PC-3 (cell line): ENCODE measurements at regions not wholly inside any gene's neighbourhood (a gene's known extent, or its start where the extent isn't known, plus 50 kb on each side); places are given as distances from the start of the nearest gene placed in this dataset.

Experiments used
- EZH2 ChIP-seq: fragments of 300-600 bp; sonication (generic); IDR thresholded peaks from one replicate; pipeline ENCODE4 v1.6.1; 2017; ENCODE audit warnings: antibody characterized with exemption, mild to moderate bottlenecking, low read length; ENCODE audit not compliant: unreplicated experiment
- EZH2phosphoT487 ChIP-seq: fragments of 300-600 bp; sonication (generic); IDR thresholded peaks from 2 replicates; pipeline ENCODE4 v1.6.1; 2018; ENCODE audit warnings: mild to moderate bottlenecking, antibody characterized with exemption, low read length, borderline replicate concordance
- TF ChIP-seq, protein P1 (sequence below): fragments of 300-600 bp; sonication (generic); conservative IDR thresholded peaks from 2 replicates; pipeline ENCODE4 v1.5.1; 2017; ENCODE audit warnings: antibody characterized with exemption, low read depth, mild to moderate bottlenecking, low read length

DNA sequence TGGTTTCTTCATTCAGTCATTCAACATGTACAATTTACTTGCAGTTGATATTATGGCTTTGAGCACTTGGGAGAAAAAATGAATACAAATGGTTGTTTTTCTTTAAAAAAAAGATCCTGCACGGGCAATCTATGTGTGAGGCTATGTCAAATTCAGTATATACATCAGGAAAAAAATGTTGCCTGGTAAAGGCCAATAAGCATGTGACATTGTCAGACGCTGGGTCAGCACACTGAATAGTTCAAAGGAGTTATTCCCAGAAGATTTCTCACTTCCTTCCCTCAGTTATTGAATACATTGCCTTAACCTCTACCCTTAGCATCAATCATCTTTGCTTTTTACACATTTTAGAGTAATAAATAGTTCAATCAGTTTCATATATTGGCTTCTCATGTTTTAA lies 319.2 kb downstream of the NUAK1 start:
- TF ChIP-seq, protein P1, sequence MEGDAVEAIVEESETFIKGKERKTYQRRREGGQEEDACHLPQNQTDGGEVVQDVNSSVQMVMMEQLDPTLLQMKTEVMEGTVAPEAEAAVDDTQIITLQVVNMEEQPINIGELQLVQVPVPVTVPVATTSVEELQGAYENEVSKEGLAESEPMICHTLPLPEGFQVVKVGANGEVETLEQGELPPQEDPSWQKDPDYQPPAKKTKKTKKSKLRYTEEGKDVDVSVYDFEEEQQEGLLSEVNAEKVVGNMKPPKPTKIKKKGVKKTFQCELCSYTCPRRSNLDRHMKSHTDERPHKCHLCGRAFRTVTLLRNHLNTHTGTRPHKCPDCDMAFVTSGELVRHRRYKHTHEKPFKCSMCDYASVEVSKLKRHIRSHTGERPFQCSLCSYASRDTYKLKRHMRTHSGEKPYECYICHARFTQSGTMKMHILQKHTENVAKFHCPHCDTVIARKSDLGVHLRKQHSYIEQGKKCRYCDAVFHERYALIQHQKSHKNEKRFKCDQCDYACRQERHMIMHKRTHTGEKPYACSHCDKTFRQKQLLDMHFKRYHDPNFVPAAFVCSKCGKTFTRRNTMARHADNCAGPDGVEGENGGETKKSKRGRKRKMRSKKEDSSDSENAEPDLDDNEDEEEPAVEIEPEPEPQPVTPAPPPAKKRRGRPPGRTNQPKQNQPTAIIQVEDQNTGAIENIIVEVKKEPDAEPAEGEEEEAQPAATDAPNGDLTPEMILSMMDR: no peak
- TF ChIP-seq EZH2: no peak
- TF ChIP-seq EZH2phosphoT487: no peak
